WTC11 (cell line): ENCODE measurements at regions not wholly inside any gene's neighbourhood (a gene's known extent, or its start where the extent isn't known, plus 50 kb on each side); places are given as distances from the start of the nearest gene placed in this dataset.

Experiments
- ETV6 ChIP-seq: sonication (generic); formaldehyde crosslinking; IDR thresholded peaks from 2 replicates; pipeline ENCODE4 v1.8.1; 2022; ENCODE audit warnings: mild to moderate bottlenecking, missing genetic modification reagents
- FOXK1 ChIP-seq: sonication (generic); formaldehyde crosslinking; IDR thresholded peaks from 2 replicates; pipeline ENCODE4 v1.8.0; 2022; ENCODE audit warnings: mild to moderate bottlenecking, moderate library complexity, missing genetic modification reagents
- TF ChIP-seq, protein P1 (sequence below): sonication (generic); formaldehyde crosslinking; conservative IDR thresholded peaks from 2 replicates; pipeline ENCODE4 v1.8.1; 2023; ENCODE audit warnings: mild to moderate bottlenecking, low read depth, missing genetic modification reagents, moderate library complexity
- TF ChIP-seq, protein P2 (sequence below): sonication (generic); formaldehyde crosslinking; conservative IDR thresholded peaks from 2 replicates; pipeline ENCODE4 v1.8.1; 2022; ENCODE audit warnings: mild to moderate bottlenecking, missing genetic modification reagents

DNA sequence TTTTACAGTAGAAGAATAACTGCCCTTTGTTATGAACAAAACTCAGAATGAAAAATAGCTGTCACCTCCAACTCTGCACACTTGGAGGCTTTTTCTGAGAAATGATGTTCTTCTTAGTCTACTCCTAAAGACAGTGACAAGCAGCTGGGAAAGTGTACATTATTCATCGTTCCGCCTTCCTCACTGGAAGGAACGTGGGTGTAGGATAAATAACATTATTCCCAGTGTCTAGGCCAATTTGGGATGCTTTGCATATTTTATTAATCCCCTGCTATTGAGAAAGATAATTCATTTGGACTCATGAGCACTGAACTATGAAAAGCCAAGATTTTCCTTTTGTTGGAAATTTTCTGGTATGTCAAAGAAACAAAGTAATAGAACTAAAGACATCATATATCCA, 87.8 kb downstream of the VCX2 start:
- TF ChIP-seq, protein P1, sequence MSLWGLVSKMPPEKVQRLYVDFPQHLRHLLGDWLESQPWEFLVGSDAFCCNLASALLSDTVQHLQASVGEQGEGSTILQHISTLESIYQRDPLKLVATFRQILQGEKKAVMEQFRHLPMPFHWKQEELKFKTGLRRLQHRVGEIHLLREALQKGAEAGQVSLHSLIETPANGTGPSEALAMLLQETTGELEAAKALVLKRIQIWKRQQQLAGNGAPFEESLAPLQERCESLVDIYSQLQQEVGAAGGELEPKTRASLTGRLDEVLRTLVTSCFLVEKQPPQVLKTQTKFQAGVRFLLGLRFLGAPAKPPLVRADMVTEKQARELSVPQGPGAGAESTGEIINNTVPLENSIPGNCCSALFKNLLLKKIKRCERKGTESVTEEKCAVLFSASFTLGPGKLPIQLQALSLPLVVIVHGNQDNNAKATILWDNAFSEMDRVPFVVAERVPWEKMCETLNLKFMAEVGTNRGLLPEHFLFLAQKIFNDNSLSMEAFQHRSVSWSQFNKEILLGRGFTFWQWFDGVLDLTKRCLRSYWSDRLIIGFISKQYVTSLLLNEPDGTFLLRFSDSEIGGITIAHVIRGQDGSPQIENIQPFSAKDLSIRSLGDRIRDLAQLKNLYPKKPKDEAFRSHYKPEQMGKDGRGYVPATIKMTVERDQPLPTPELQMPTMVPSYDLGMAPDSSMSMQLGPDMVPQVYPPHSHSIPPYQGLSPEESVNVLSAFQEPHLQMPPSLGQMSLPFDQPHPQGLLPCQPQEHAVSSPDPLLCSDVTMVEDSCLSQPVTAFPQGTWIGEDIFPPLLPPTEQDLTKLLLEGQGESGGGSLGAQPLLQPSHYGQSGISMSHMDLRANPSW (CRISPR knock-in tag) = no peak
- TF ChIP-seq, protein P2, sequence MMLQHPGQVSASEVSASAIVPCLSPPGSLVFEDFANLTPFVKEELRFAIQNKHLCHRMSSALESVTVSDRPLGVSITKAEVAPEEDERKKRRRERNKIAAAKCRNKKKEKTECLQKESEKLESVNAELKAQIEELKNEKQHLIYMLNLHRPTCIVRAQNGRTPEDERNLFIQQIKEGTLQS = no peak
- TF ChIP-seq ETV6 (CRISPR knock-in tag) (no peak), FOXK1 (CRISPR knock-in tag) (no peak)
